ENCODE measurements at regions not wholly inside any gene's neighbourhood (a gene's known extent, or its start where the extent isn't known, plus 50 kb on each side); places are given as distances from the start of the nearest gene placed in this dataset.
A peak's percentile ranks its signal among the peaks of the same experiment; 100 is the strongest.

DNA sequence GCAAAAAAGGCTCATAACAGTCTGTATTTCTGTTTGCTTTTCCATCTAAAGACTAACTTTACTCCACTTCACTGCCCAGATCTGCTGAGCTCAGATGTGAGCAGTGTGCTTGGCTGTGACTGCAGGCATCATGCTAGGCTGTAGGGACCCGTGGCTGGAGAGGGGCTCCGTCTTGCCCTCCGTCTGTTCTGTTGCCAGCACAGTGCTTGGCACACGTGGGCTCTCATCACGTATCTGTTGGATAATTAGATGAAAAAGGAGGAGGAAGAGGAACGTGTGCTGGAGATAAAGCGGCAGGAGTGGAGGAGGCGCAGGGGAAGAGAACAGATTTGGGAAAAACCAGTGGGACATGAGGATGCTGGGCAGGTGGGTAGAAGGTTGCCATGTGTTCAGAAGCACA is 57.6 kb upstream of the IER3 start:
- H3K27me3 ChIP-seq = no peaks in the 10 kb centered on the region
- no peaks in the 10 kb centered on the region for H3K9me3 ChIP-seq
- no peak for DNase-seq
- H3K4me3 ChIP-seq = no peak overlapping the region
- peaks cover 0 to 3% of the 10 kb centered on the region in 2 donors for H3K4me1 ChIP-seq
- H3K36me3 ChIP-seq = no peaks in the 10 kb centered on the region
- in situ Hi-C loops (cut with MboI; ENCODE audit: low sequenced_read_pairs in 4 of 4) = no loop called here
- TF ChIP-seq, protein P1, sequence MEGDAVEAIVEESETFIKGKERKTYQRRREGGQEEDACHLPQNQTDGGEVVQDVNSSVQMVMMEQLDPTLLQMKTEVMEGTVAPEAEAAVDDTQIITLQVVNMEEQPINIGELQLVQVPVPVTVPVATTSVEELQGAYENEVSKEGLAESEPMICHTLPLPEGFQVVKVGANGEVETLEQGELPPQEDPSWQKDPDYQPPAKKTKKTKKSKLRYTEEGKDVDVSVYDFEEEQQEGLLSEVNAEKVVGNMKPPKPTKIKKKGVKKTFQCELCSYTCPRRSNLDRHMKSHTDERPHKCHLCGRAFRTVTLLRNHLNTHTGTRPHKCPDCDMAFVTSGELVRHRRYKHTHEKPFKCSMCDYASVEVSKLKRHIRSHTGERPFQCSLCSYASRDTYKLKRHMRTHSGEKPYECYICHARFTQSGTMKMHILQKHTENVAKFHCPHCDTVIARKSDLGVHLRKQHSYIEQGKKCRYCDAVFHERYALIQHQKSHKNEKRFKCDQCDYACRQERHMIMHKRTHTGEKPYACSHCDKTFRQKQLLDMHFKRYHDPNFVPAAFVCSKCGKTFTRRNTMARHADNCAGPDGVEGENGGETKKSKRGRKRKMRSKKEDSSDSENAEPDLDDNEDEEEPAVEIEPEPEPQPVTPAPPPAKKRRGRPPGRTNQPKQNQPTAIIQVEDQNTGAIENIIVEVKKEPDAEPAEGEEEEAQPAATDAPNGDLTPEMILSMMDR (IDR thresholded peaks at IDR 0.05 in 4 of 5, conservative IDR thresholded peaks at IDR 0.05 in 1 of 5) = no peak
- no peak for TF ChIP-seq POLR2A (IDR thresholded peaks at IDR 0.05)
- no peak overlapping the region for H3K27ac ChIP-seq
- ATAC-seq = no peak
- intact Hi-C loops (cut with DNase I; ENCODE audit: low total_unique reads) = no loop called here

DNA sequence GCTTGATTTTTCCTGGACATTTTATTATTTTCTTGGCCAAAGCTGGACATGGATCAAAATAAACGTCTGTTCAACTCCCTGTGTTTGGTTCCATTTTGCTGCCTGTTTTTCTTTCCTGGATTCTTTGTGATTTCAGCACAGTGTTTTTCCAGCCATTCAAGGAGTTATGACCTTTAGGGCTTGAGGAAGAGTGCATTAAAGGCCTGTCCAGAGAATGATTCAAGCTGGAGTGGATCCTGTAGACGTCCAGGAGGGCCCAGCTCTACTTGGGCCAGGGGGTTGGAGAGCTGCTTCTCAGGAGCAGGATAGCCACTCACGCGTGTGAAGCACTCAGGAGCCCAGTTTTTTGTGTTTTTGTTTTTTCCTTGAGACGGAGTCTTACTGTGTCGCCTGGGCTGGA is 56.5 kb upstream of the IER3 start:
- in situ Hi-C loops (cut with MboI; ENCODE audit: low sequenced_read_pairs in 4 of 4) = no loop called here

DNA sequence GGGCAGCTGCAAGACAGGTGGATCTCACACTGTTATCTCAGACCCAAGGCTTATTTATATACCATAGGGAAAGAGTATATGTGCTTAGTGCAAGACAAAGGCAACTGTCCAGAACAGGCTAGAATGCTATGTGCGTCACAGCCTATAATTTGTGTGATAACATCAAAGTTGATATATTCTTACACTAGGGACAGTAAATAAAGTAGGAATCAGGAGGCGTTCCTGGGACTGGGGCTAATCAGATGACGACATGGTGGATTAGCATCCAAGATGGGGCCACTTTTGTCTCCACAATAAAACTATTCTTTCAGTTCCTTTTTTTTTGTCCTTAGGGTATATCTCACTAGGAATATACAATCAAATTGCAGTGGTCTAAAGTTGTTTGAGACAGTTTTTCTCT is 54.9 kb upstream of the IER3 start:
- Histone ChIP-seq H3K4me3 (no peak overlapping the region), H3K9me3 (no peaks in the 10 kb centered on the region), H3K27me3 (no peaks in the 10 kb centered on the region), H3K4me1 (peaks cover 0 to 3% of the 10 kb centered on the region in 2 donors), H3K27ac (no peak overlapping the region), H3K36me3 (no peaks in the 10 kb centered on the region)
- DNase-seq (no peak), ATAC-seq (no peak)
- in situ Hi-C loops (cut with MboI; ENCODE audit: low sequenced_read_pairs in 4 of 4) = no loop called here
- intact Hi-C loops (cut with DNase I; ENCODE audit: low total_unique reads) = no loop called here
- TF ChIP-seq, protein P1 (IDR thresholded peaks at IDR 0.05 in 4 of 5, conservative IDR thresholded peaks at IDR 0.05 in 1 of 5) = no peak
- TF ChIP-seq POLR2A (IDR thresholded peaks at IDR 0.05) = no peak

More for the DNA sequence above, 56.5 kb upstream of the IER3 start:
- Histone ChIP-seq H3K4me1 (peaks cover 0 to 3% of the 10 kb centered on the region in 2 donors), H3K27ac (peak overlapping the region in 1 of 4 donors; percentile 15), H3K36me3 (no peaks in the 10 kb centered on the region), H3K4me3 (no peak overlapping the region), H3K9me3 (no peaks in the 10 kb centered on the region), H3K27me3 (no peaks in the 10 kb centered on the region)
- ATAC-seq (no peak), DNase-seq (no peak)
- intact Hi-C loops (cut with DNase I; ENCODE audit: low total_unique reads) = no loop called here
- TF ChIP-seq POLR2A (IDR thresholded peaks at IDR 0.05) = no peak
- TF ChIP-seq, protein P1 (IDR thresholded peaks at IDR 0.05 in 4 of 5, conservative IDR thresholded peaks at IDR 0.05 in 1 of 5) = no peak

DNA sequence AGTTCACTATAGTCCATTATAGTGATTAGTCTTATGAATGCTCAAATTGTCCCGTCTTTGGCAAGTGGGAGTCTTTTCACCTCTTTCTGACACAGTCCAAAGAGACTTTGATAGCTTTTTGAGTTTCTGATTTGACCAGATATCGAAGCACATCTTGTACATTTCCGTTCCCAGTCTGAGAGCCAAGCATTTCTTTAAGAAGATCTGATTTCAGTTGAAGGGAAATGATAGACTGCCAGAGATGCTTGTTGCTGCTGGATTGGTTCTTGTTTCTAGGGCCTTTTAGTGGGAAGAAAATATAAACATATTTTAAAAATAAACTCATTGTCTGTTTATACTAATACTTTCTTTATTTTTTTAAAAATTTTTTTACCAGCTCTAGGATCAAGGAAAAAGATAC is 54.1 kb upstream of the IER3 start:
- Histone ChIP-seq H3K4me1 (peaks cover 0 to 3% of the 10 kb centered on the region in 2 donors), H3K27ac (no peak overlapping the region), H3K4me3 (no peak overlapping the region), H3K9me3 (no peaks in the 10 kb centered on the region), H3K36me3 (no peaks in the 10 kb centered on the region), H3K27me3 (no peaks in the 10 kb centered on the region)
- in situ Hi-C loops (cut with MboI; ENCODE audit: low sequenced_read_pairs in 4 of 4) = no loop called here
- DNase-seq (no peak), ATAC-seq (no peak)
- intact Hi-C loops (cut with DNase I; ENCODE audit: low total_unique reads) = no loop called here
- TF ChIP-seq POLR2A (IDR thresholded peaks at IDR 0.05) = no peak
- TF ChIP-seq, protein P1 (IDR thresholded peaks at IDR 0.05 in 4 of 5, conservative IDR thresholded peaks at IDR 0.05 in 1 of 5) = no peak
